Stimulated activated naive CD8-positive, alpha-beta T cell treated with anti-CD3 and anti-CD28 coated beads, Interleukin-15, Interleukin-2, amounts not matched to agents 100 U/mL and 50 U/mL, for 24 hours (primary cell): ENCODE measurements at regions not wholly inside any gene's neighbourhood (a gene's known extent, or its start where the extent isn't known, plus 50 kb on each side); places are given as distances from the start of the nearest gene placed in this dataset.

Experiments used
- ATAC-seq: fragments of 150-1000 bp; cut with Tn5 transposase; one replicate; pipeline ENCODE4 v1.10.0; 2021
- DNase-seq: peaks from one replicate; pipeline ENCODE4 v3.0.0; 2021

DNA sequence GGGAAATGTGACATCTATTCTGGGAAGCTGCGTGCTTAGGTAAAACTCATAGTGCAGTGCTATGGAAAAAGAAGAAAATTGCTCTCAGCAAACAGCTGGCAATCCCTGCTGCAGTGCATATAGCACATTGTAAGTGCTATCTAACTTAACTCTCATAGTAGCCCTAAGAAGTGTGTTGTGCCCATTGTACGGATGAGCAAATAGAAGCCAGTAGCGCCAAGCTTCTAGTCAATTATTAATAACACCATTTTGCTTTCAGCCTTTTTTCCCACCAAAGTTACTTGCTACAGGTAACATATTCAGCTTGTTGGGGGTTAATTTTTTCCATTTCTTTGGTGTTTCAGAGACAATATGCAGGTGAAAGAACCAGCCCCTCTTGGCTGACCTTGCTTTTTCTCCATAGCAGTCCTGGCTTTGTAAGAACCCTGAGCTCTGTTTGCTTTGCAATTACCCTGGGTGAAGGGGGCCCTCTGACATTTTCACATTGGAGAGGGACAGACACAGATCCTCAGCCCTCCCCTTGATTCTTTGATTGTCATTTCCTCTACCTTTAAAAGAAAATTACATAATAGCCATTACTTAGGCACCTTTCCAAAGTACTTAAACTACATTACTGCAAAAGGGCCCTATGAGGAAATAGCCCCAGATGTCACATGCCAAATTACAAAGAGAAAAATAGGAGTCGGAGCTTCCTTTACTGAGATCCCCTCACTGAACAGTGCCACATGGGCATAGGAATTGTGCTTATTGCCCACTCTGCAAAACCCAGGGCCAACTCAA lies 576.2 kb upstream of the TBX3 start:
- ATAC-seq (no peak), DNase-seq (no peak)

GRCh38 chr12:115257791-115258190 lies 573.8 kb upstream of the TBX3 start:
- DNase-seq (no peak), ATAC-seq (no peak)

- no peak for DNase-seq
- ATAC-seq = no peak
Observed at GRCh38 chr12:115255962-115256361, 572.0 kb upstream of the TBX3 start.

DNA sequence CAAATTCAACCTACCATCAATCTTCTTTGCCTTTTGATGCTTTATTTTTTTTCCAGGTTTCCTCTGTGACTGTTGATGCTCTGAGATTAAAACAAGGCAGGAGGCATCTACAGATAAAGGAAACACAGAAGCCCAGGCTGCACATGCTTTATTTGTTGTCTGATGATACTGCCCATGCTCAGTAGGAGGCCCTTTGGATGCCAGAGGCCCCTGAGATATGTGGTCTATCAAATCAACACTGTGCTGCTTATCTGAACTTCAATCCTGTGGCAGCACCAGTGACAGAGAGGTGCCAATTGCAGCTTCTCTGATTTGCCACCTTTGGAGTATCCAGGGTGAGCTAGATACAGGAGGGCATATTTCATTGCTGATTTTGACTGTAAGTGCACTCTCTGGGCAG lies 571.3 kb upstream of the TBX3 start:
- DNase-seq (no peak), ATAC-seq (no peak)

- ATAC-seq (no peak), DNase-seq (no peak)
Observed at GRCh38 chr12:115253049-115253448, 569.1 kb upstream of the TBX3 start.

GRCh38 chr12:115251727-115252126 lies 567.8 kb upstream of the TBX3 start:
- DNase-seq (no peak), ATAC-seq (no peak)

GRCh38 chr12:115249671-115250278 lies 565.8 kb upstream of the TBX3 start:
- DNase-seq (no peak), ATAC-seq (no peak)

DNA sequence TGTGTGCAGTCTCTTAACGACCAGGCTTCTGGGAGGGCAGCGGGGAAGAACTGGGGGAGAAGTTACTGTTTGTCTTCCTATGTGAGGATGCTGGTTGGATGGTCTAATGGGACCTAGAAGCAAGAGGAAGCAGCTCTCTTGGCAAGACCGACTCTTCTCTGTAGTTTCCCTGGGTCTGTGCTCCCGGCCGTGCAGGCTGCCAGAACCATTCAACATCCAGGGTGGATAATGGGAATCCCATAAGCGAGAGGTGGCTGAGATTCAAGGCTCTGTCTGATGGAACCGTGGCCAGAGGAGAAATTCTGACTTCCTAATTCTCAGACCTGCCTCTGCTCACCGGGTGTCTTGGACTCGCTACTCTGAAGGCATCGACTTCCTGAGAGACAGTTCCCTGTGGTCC lies 561.0 kb upstream of the TBX3 start:
- ATAC-seq = no peak
- DNase-seq = no peak

DNA sequence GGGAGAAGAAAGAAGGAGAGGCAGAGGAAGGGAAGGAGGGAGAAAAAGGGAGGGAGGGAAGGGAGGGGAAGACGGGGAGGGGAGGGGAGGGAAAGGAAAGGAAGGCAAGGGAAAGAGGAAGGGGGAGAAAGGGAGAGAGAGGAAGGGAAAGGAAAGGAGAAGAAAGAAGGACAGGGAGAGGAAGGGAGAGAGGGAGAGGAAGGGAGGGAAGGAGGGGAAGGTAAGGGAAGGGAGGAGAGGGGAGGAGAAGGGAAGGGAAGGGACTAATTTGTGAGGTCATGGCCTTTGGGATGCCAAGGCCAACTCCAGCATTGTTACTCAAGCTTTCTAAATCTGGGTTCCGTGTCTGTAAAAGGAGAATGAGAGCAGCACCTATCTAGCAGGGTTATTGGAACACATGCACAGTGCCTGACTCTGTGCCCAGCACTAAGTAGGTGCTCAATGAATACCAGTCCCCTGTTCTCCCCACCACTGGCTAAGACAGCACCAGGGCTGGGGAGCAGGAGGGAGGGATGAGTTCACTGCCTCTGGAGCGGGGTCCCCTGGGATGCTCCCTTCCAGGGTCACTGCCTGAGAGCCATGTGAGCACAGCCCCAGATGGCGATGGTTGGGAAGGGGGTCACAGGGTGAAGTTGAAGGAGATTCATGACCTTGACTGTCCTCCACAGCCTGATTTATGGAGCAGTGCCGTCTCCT lies 560.1 kb upstream of the TBX3 start:
- no peak for DNase-seq
- ATAC-seq = no peak

DNA sequence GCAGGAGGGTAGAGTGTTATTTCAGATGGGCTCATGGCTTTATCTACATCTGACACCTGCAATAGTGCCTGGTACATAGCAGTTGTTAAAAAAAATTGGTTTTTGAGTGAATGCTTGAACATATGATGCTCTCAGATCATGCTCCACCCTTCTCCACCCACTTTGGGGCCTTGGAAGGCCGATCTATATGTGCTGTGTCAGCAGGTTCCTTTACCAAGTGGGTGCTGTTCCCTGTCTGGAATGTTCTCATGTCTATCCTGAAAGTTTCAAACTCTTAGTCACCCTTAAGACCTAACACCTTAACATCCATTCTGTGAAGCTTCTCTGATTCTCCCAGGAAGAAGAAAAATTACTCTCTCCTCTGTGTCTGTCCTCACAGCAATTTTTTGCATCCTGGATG lies 556.3 kb upstream of the TBX3 start:
- ATAC-seq (no peak), DNase-seq (no peak)

DNA sequence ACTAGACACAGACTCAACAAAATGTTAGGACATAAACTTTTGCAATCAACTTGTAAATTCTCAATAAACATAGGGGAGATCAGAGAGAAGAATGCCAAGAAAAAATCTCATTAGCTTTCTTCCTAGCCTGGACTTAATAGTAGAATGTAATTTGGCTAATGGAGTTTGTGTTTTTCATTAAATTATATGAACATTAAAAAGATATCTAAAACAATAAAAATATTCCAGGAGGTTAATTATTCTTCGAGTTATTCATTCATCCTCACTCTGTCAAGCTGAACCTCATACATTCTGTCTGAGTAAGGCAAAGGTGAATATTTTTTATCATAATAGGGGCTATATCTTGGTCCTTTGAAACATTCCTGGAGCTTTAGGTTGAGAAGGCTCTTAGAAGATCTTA lies 551.9 kb upstream of the TBX3 start:
- DNase-seq = no peak

DNA sequence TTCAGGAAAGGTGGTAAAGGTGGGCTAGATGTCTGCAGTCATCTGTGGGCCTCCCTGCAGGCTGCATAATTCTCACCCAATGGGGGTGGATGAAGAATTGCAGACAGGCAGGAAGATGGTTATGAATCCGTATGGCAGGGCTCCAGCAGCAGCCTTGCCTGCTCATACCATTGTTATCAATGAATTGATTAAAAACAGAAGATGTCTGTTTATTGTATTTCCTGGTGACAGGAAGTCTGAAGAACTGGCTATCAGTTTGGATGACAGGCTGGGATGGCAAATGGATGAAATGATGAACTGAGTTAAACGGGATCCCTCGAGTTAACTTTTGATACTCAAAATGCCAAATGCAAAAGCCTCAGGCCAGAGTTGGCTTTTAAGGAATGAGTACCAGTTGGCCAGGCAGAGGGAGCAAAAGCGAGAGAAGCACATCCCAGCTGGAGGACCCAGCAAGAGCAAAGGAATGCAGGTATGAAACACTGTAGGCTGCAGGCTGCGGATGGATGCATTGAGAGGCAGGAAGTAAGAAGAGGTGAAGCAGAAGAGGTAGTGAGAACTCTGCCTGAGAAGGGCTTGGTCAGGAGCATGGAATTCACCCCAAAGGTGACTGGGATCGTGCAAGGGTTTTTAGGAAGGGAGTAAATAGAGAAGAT lies 550.0 kb upstream of the TBX3 start:
- no peak for DNase-seq
- ATAC-seq = no peak

More for the DNA sequence above, 551.9 kb upstream of the TBX3 start:
- no peak for ATAC-seq

DNA sequence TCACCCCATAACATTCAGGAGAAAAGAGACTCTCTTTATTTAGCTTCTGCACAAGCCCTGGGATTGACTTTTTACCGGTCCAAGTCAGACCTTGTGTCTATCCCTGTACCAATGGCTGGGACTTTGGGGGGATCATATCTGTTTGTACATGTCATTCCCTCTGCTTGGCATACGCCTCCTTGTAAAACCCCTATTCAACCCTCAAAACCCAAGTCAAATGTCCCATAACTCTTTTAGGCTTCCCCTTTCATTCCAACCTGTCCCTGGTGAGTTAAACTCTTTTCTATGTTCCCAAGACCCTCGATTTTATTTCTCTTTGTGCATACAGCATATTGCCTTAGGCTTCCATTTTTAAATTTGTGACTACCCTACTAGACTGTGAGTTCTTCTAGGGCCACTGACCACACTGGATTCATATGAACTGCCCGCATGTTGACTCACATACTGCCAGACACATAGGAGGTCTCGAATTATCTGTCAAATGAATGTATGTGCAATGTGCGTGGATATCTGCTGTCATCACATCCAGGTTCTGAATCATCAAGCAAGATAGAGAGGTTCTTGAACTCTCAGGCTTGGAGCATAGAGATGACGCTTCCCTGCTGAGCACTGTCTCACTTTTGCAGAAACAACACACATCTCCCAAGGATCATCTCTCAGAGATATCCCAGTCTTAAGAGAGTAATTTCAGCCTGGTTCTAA lies 548.6 kb upstream of the TBX3 start:
- DNase-seq (no peak), ATAC-seq (no peak)

- DNase-seq = no peak
- no peak for ATAC-seq
Observed at GRCh38 chr12:115230606-115231005, 546.6 kb upstream of the TBX3 start.

DNA sequence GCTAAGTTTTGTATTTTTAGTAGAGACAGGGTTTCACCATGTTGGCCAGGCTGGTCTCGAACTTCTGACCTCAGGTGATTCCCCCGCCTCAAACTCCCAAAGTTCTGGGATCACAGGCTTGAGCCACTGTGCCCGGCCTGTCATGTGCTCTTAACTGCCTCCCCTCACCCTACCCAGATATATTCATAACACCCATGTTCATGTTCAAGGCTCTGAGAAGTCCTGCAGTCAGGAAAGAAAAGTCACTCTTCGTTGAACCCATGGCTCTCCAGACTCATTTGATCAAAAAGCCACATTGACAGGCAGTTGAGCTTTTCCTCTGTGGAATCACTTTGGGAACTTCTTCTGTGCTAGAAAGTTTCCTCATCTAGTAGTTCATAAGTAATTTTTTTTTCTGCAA lies 545.5 kb upstream of the TBX3 start:
- no peak for ATAC-seq
- no peak for DNase-seq

DNA sequence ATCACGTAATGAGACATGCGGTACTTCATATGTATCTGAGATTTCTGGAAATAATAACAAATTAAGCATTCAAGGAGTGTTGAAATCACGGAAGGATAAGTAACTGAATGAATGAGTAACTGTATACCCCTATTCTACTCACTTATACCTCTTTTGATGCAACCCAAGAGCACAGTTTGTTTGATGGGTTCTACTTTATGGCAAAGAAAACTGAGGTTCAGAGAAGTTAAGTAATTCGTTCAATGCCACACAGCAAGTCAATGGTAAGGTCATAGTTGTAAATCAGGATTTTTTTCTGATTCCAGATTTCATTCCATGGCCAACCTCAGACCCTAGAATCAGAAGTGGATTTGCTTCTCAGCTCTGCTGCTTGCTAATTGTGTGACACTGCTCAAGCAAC lies 544.5 kb upstream of the TBX3 start:
- no peak for DNase-seq
- no peak for ATAC-seq

GRCh38 chr12:115227137-115227615 lies 543.2 kb upstream of the TBX3 start:
- DNase-seq (no peak), ATAC-seq (no peak)

- ATAC-seq = no peak
Observed at GRCh38 chr12:115225845-115226244, 541.9 kb upstream of the TBX3 start.

GRCh38 chr12:115223991-115224390 lies 540.0 kb upstream of the TBX3 start:
- no peak for DNase-seq
- no peak for ATAC-seq

More at GRCh38 chr12:115225845-115226244, 541.9 kb upstream of the TBX3 start:
- DNase-seq = no peak

DNA sequence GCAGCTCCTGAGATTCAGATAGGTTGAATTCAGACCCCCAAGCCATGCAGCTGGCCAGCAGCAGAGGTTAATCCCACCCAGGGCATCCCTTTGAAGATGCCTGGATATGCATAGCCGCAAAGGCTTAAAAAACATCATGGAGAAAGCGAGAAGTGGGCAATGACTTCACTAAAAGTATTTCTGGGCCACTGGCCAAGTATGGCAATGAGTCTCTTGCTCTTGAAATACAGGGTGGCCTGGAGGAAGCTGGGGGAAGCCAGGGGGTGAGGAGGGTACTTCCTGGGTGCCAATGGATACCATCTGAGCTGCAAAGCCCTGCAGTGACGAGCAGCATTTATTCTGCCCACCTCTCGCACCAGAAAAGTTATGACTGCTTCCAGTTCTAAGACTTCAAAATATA lies 539.3 kb upstream of the TBX3 start:
- DNase-seq (no peak), ATAC-seq (no peak)

- DNase-seq = no peak
- ATAC-seq = no peak
Observed at GRCh38 chr12:115222220-115222619, 538.2 kb upstream of the TBX3 start.

DNA sequence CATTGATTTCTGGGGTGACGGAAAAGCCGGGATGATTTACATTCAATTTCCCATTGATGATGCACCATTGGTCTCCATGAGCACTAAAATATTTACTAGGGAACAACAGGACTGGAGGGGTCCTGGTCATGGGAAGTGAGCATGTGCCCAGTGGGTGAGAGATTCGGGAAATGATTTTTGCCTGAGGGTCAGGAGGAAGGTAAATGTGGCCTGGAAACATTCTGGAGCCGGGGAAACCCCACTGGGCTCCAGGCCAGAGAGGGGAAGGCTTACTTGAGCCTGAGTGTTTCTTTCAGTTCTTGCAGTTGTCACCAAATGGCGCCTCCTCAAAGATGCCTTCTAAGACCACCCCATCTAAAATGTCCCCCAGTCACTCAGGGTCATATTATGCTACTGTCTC lies 532.3 kb upstream of the TBX3 start:
- no peak for DNase-seq
- no peak for ATAC-seq
